K562 (cell line): ENCODE measurements at regions not wholly inside any gene's neighbourhood (a gene's known extent, or its start where the extent isn't known, plus 50 kb on each side); places are given as distances from the start of the nearest gene placed in this dataset.

Experiments
- ATAC-seq: fragments of 200-7000 bp; cut with Tn5 transposase; 3 replicates; pipeline ENCODE4 v1.9.1; 2020; ENCODE audit warnings: moderate library complexity
- BruUV-seq: library from RNA; stranded (reverse); fragments of 400-500 nt; replicated peaks from 2 replicates; lab custom pipeline; 2021; lab: Mats Ljungman, UMichigan
- CTCF ChIA-PET: fragments of 300-600 bp; formaldehyde crosslinking; extraction: SDS; loops from one replicate; lab custom pipeline; 2021; ENCODE audit warnings: low intra/inter-chr PET ratio; lab: Yijun Ruan, JAX
- POLR2A ChIA-PET: fragments of 300-600, 350-650 bp; sonication (Branson Sonifier 250); formaldehyde crosslinking; extraction: SDS; loops from one replicate; lab custom pipeline; 2021; ENCODE audit warnings: antibody characterized with exemption, inconsistent platforms; lab: Yijun Ruan, JAX
- DNase-seq, 4 experiments: peaks; one replicate each; pipeline versions ENCODE4 v3.0.0 to v3.0.0-alpha.2; 2011 to 2018; ENCODE audit warnings: low spot score in 3 of 4, mixed read lengths in 3 of 4; ENCODE audit errors: extremely low read depth in 1 of 4
- FAIRE-seq: peaks from 2 replicates; lab custom pipeline; 2011; peaks lifted over from hg19 to GRCh38; lab: Jason Lieb, UNC
- H2AFZ ChIP-seq: 2 replicates; pipeline ENCODE4 v1.6.0; 2011; ENCODE audit warnings: low read depth, low read length, control low read depth, inconsistent platforms
- H3K27ac ChIP-seq: fragments of 200-600 bp; 3 replicates; pipeline ENCODE4 v1.8.0; 2011; ENCODE audit warnings: low read depth, mild to moderate bottlenecking, control low read depth, inconsistent platforms, low read length, moderate library complexity, mixed read lengths; ENCODE audit errors: extremely low read depth
- H3K27me3 ChIP-seq, 2 experiments: fragments of 300-600 bp in 1 of 2; 2 replicates in 1 of 2; 3 replicates in 1 of 2; pipeline versions ENCODE4 v1.6.0 to v1.8.0; 2011; ENCODE audit warnings: inconsistent platforms in 2 of 2, low read length in 2 of 2, mild to moderate bottlenecking in 1 of 2, mixed read lengths in 1 of 2, moderate library complexity in 1 of 2; ENCODE audit not compliant: control insufficient read depth in 2 of 2, insufficient read depth in 2 of 2
- H3K36me3 ChIP-seq: fragments of 300-600 bp; 3 replicates; pipeline ENCODE4 v1.8.0; 2011; ENCODE audit warnings: mild to moderate bottlenecking, low read length, inconsistent platforms; ENCODE audit not compliant: control insufficient read depth, insufficient read depth
- H3K4me1 ChIP-seq, 2 experiments: fragments of 200-600 bp in 1 of 2; replicated peaks in 1 of 2; 2 replicates in 1 of 2; 3 replicates in 1 of 2; pipeline versions ENCODE4 v1.5.1 to v1.8.0; 2011; ENCODE audit warnings: inconsistent platforms in 2 of 2, low read length in 2 of 2, mild to moderate bottlenecking in 1 of 2, mixed read lengths in 1 of 2, moderate library complexity in 1 of 2; ENCODE audit not compliant: control insufficient read depth in 2 of 2, insufficient read depth in 2 of 2
- H3K4me2 ChIP-seq: 2 replicates; pipeline ENCODE4 v1.6.1; 2011; ENCODE audit warnings: low read length, control low read depth, inconsistent platforms, mixed read lengths; ENCODE audit not compliant: insufficient read depth
- H3K4me3 ChIP-seq: fragments of 200-600 bp; sonication (generic), shearing (Covaris generic); 2 replicates; pipeline ENCODE4 v1.5.1; 2016; ENCODE audit warnings: control low read depth, inconsistent platforms
- H3K79me2 ChIP-seq: fragments of 200-600 bp; 3 replicates; pipeline ENCODE4 v1.8.0; 2011; ENCODE audit warnings: low read length, inconsistent platforms; ENCODE audit not compliant: control insufficient read depth, insufficient read depth
- H3K9ac ChIP-seq, 2 experiments: 2 replicates each; pipeline versions ENCODE4 v1.6.0 to v1.6.1; 2011; ENCODE audit warnings: low read depth in 2 of 2, low read length in 2 of 2, control low read depth in 1 of 2, inconsistent platforms in 1 of 2, mild to moderate bottlenecking in 1 of 2, mixed read lengths in 1 of 2; ENCODE audit not compliant: insufficient read depth in 1 of 2
- H3K9me1 ChIP-seq: one replicate; pipeline ENCODE4 v1.6.0; 2011; ENCODE audit warnings: inconsistent platforms, mild to moderate bottlenecking, low read length, moderate library complexity; ENCODE audit not compliant: control insufficient read depth, insufficient read depth
- H3K9me3 ChIP-seq: replicated peaks from 2 replicates; pipeline ENCODE4 v1.5.1; 2011; ENCODE audit warnings: low read depth, low read length, inconsistent platforms; ENCODE audit not compliant: control insufficient read depth, insufficient read depth
- H4K20me1 ChIP-seq: replicated peaks from 2 replicates; pipeline ENCODE4 v1.6.1; 2011; ENCODE audit warnings: low read length, inconsistent platforms, mixed read lengths; ENCODE audit not compliant: control insufficient read depth, insufficient read depth
- COPS2 ChIP-seq: fragments of 450-650 bp; conservative IDR thresholded peaks from 2 replicates; pipeline ENCODE4 v1.6.1; 2016; ENCODE audit warnings: mild to moderate bottlenecking, moderate library complexity
- EGR1 ChIP-seq: fragments of 450-650 bp; conservative IDR thresholded peaks from 2 replicates; pipeline ENCODE4 v1.6.1; 2017; ENCODE audit warnings: mild to moderate bottlenecking
- EP300 ChIP-seq: IDR thresholded peaks from 2 replicates; pipeline ENCODE4 v1.6.1; 2012; ENCODE audit warnings: low read length, improper control_type of control experiment
- GMEB1 ChIP-seq: fragments of 250-450 bp; sonication (Bioruptor Pico); IDR thresholded peaks from 2 replicates; pipeline ENCODE4 v1.4.0; 2020; ENCODE audit warnings: mild to moderate bottlenecking
- HINFP ChIP-seq: fragments of 450-650 bp; conservative IDR thresholded peaks from 2 replicates; pipeline ENCODE4 v1.6.1; 2016; ENCODE audit warnings: missing genetic modification characterization, low read depth, mild to moderate bottlenecking, control low read depth, missing compliant biosample characterization
- LEF1 ChIP-seq: fragments of 450-650 bp; IDR thresholded peaks from 2 replicates; pipeline ENCODE4 v1.6.1; 2016; ENCODE audit warnings: mild to moderate bottlenecking
- MAFF ChIP-seq: IDR thresholded peaks from 2 replicates; pipeline ENCODE4 v1.6.1; 2012; ENCODE audit warnings: low read length, improper control_type of control experiment
- MCM3 ChIP-seq: fragments of 450-650 bp; IDR thresholded peaks from 2 replicates; pipeline ENCODE4 v1.6.1; 2016
- PRPF4 ChIP-seq: fragments of 200-400 bp; formaldehyde crosslinking; IDR thresholded peaks from one replicate; pipeline ENCODE4 v1.6.1; 2017; ENCODE audit warnings: low read length, low read depth, mild to moderate bottlenecking; ENCODE audit not compliant: insufficient read depth, poor library complexity, severe bottlenecking
- PTRF ChIP-seq: fragments of 450-650 bp; IDR thresholded peaks from 2 replicates; pipeline ENCODE4 v1.6.1; 2016; ENCODE audit warnings: mild to moderate bottlenecking, missing genetic modification characterization, missing compliant biosample characterization
- SFPQ ChIP-seq: fragments of 200-400 bp; formaldehyde crosslinking; IDR thresholded peaks from 2 replicates; pipeline ENCODE4 v1.6.1; 2017; ENCODE audit warnings: mild to moderate bottlenecking, low read depth, low read length, moderate library complexity
- TRIM24 ChIP-seq, 2 experiments: fragments of 450-650 bp; IDR thresholded peaks; 2 replicates each; pipeline ENCODE4 v1.6.1; 2016
- USF1 ChIP-seq: sonication (generic); formaldehyde crosslinking; IDR thresholded peaks from 2 replicates; pipeline ENCODE4 v1.9.0; 2022; ENCODE audit warnings: mild to moderate bottlenecking, missing genetic modification reagents
- ZNF696 ChIP-seq: fragments of 250-450 bp; sonication (Bioruptor Pico); conservative IDR thresholded peaks from 2 replicates; pipeline ENCODE4 v1.4.0; 2020; ENCODE audit warnings: mild to moderate bottlenecking, moderate library complexity
- ZNF75A ChIP-seq: fragments of 450-650 bp; formaldehyde crosslinking; IDR thresholded peaks from 2 replicates; pipeline ENCODE4 v1.4.0; 2020; ENCODE audit warnings: mild to moderate bottlenecking
- ZNF76 ChIP-seq: fragments of 250-450 bp; sonication (Bioruptor Pico); IDR thresholded peaks from 2 replicates; pipeline ENCODE4 v1.4.0; 2020; ENCODE audit warnings: mild to moderate bottlenecking, moderate library complexity, borderline replicate concordance
- WGBS: fragments of 100-300 bp; shearing (Covaris generic); methylation state at CpG from one replicate; pipeline ENCODE4 v1.1.6; 2016; ENCODE audit warnings: low coverage, mixed read lengths; ENCODE audit not compliant: insufficient coverage; ENCODE audit errors: missing lambda C conversion rate; 5-methylcytosine and 5-hydroxymethylcytosine counted together
- in situ Hi-C: fragments of 300-500 bp; cut with MboI; formaldehyde crosslinking; loops from 4 replicates; pipeline ENCODE4 v1.15.0; 2018; ENCODE audit warnings: inconsistent platforms, mixed read lengths
- intact Hi-C: fragments of 100-400 bp; cut with micrococcal nuclease; formaldehyde crosslinking; loops from 2 replicates; pipeline ENCODE4 v1.14.2; 2022

GRCh38 chr2:223226264-223226663, 174.3 kb downstream of the KCNE4 start (continued):
- TF ChIP-seq HINFP (tag) (no peak), USF1 (CRISPR knock-in tag) (no peak)

- in situ Hi-C loops (no loop called here), intact Hi-C loops (no loop called here)
- BruUV-seq, result no TSS peak
- Histone ChIP-seq H3K27me3 (no peaks in the 10 kb centered on the region), H3K36me3 (no peaks in the 10 kb centered on the region), H3K27ac (no peak overlapping the region), H3K9me3 (no peaks in the 10 kb centered on the region), H3K4me1 (no peaks in the 10 kb centered on the region), H3K9ac (no peak overlapping the region), H3K4me3 (no peak overlapping the region), H3K4me2 (no peak overlapping the region), H2AFZ (no peak overlapping the region), H3K9me1 (no peaks in the 10 kb centered on the region), H4K20me1 (no peaks in the 10 kb centered on the region), H3K79me2 (no peaks in the 10 kb centered on the region)
- CTCF ChIA-PET, result interaction anchor here (0.6 kb wide), 1 partner anchor 221 kb away, joined by 6 read pairs; no protein-coding TSS in a partner anchor
- DNase-seq, result no peak
- POLR2A ChIA-PET, result no interaction called here
- TF ChIP-seq PTRF (tag) (no peak), MAFF (no peak), SFPQ (no peak), GMEB1 (CRISPR knock-in tag) (no peak), PRPF4 (no peak), EP300 (no peak), MCM3 (no peak), COPS2 (no peak), LEF1 (no peak), EGR1 (no peak), TRIM24 (IDR thresholded peaks at IDR 0.05) (no peak), ZNF75A (CRISPR knock-in tag) (no peak), ZNF76 (CRISPR knock-in tag) (no peak), ZNF696 (no peak)
- FAIRE-seq, result no peak
- WGBS, result 0% methylated on average over 2 of the region's 2 CpGs
- no peak for ATAC-seq
Measured at GRCh38 chr2:223227338-223227737, 175.3 kb downstream of the KCNE4 start.
